ENCODE measurements at regions not wholly inside any gene's neighbourhood (a gene's known extent, or its start where the extent isn't known, plus 50 kb on each side); places are given as distances from the start of the nearest gene placed in this dataset.
"Not testable (repeated sequence)": the region's sequence is repeated elsewhere in the genome, so short reads cannot be mapped to it uniquely, and the experiment has no call there.

GRCh38 chr5:54377339-54377738 is 67.0 kb upstream of the ARL15 start:
- not testable (repeated sequence) for H3K27me3 ChIP-seq (ENCODE audit: control insufficient read depth in 1 of 2, insufficient read depth in 2 of 2, low read length in 2 of 2); H3K27ac ChIP-seq (ENCODE audit: low read depth, low read length); H3K9me3 ChIP-seq (ENCODE audit: control insufficient read depth in 1 of 2, low read length in 2 of 2); H3K9ac ChIP-seq (ENCODE audit: low read depth in 1 of 2, low read length in 2 of 2); H3K4me3 ChIP-seq (ENCODE audit: low read depth in 1 of 2, low read length in 2 of 2); H3K36me3 ChIP-seq (ENCODE audit: control insufficient read depth in 1 of 2, insufficient read depth in 2 of 2, low read length in 2 of 2); H3K4me1 ChIP-seq (ENCODE audit: control insufficient read depth in 1 of 2, insufficient read depth in 2 of 2, low read length in 2 of 2)

DNA sequence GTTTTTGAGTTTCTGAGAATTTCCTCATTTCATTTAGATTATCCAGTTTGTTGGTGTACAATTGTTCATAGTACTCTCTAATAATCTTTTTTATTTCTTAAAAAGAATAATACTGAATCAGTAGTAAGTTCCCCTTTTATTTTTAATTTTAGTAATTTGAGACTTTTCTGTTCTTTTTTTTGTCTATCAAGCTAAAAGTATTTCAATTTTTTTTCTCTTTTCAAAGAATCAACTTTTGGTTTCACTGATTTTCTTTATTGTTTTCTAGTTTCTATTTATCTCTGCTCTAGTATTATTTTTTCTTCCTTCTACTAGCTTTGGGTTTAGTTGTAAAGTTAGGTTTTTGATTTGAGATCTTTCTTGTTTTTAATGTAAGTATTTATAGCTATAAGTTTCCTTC is 60.6 kb upstream of the ARL15 start:
- Histone ChIP-seq H3K36me3 (ENCODE audit: control insufficient read depth in 1 of 2, insufficient read depth in 2 of 2, low read length in 2 of 2) (no peaks in the 10 kb centered on the region), H3K4me3 (ENCODE audit: low read depth in 1 of 2, low read length in 2 of 2) (no peak overlapping the region), H3K27me3 (ENCODE audit: control insufficient read depth in 1 of 2, insufficient read depth in 2 of 2, low read length in 2 of 2) (no peaks in the 10 kb centered on the region), H3K27ac (ENCODE audit: low read depth, low read length) (no peak overlapping the region), H3K9ac (ENCODE audit: low read depth in 1 of 2, low read length in 2 of 2) (no peak overlapping the region), H3K4me1 (ENCODE audit: control insufficient read depth in 1 of 2, insufficient read depth in 2 of 2, low read length in 2 of 2) (no peaks in the 10 kb centered on the region), H3K9me3 (ENCODE audit: control insufficient read depth in 1 of 2, low read length in 2 of 2) (no peaks in the 10 kb centered on the region)

DNA sequence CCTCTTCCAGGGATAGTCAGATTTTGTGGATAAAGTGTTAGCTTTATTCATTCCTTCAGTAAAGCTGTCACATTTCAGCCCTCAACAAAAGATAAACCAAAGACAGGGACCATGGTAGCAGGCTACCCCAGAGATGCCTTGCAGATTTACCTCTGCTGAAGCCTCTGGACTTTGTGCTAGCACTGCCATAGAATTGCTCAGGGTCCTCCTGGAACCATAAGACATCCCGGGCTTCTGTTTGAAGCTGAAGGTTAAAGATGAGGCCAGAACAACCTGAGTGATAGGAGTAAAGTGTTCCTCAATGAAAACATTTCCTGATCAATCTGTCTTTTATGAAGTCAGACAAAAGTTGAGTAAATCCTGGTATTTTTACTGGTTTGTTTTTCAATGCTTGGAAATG is 57.5 kb upstream of the ARL15 start:
- Histone ChIP-seq H3K9ac (ENCODE audit: low read depth in 1 of 2, low read length in 2 of 2) (no peak overlapping the region), H3K27me3 (ENCODE audit: control insufficient read depth in 1 of 2, insufficient read depth in 2 of 2, low read length in 2 of 2) (no peaks in the 10 kb centered on the region), H3K9me3 (ENCODE audit: control insufficient read depth in 1 of 2, low read length in 2 of 2) (no peaks in the 10 kb centered on the region), H3K4me1 (ENCODE audit: control insufficient read depth in 1 of 2, insufficient read depth in 2 of 2, low read length in 2 of 2) (peaks cover 0 to 3% of the 10 kb centered on the region in 2 donors), H3K4me3 (ENCODE audit: low read depth in 1 of 2, low read length in 2 of 2) (no peak overlapping the region), H3K27ac (ENCODE audit: low read depth, low read length) (no peak overlapping the region), H3K36me3 (ENCODE audit: control insufficient read depth in 1 of 2, insufficient read depth in 2 of 2, low read length in 2 of 2) (no peaks in the 10 kb centered on the region)

DNA sequence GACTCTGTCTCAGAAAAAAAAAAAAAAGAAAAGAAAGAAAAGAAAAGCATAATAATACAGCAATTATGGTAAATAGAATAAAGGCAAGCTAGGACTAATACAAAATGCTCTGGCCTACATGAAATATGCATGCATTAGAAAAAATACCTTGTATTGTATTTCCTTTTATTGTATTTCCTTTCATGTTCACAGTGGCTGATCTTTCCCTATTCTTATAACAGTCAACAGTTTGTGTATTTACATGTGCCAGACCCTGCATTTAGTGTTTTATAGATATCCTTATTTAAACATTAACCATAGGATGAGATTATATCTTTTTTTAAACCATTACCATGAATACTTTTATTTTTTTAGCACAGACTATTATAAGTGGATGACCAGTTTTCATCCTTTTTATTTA is 56.3 kb upstream of the ARL15 start:
- H3K9ac ChIP-seq (ENCODE audit: low read depth in 1 of 2, low read length in 2 of 2) = no peak overlapping the region
- H3K36me3 ChIP-seq (ENCODE audit: control insufficient read depth in 1 of 2, insufficient read depth in 2 of 2, low read length in 2 of 2) = no peaks in the 10 kb centered on the region
- no peak overlapping the region for H3K4me3 ChIP-seq (ENCODE audit: low read depth in 1 of 2, low read length in 2 of 2)
- peaks cover 0 to 1% of the 10 kb centered on the region in 2 donors for H3K27me3 ChIP-seq (ENCODE audit: control insufficient read depth in 1 of 2, insufficient read depth in 2 of 2, low read length in 2 of 2)
- peaks cover under 1 to 15% of the 10 kb centered on the region in 2 donors for H3K4me1 ChIP-seq (ENCODE audit: control insufficient read depth in 1 of 2, insufficient read depth in 2 of 2, low read length in 2 of 2)
- H3K27ac ChIP-seq (ENCODE audit: low read depth, low read length) = no peak overlapping the region
- no peaks in the 10 kb centered on the region for H3K9me3 ChIP-seq (ENCODE audit: control insufficient read depth in 1 of 2, low read length in 2 of 2)

DNA sequence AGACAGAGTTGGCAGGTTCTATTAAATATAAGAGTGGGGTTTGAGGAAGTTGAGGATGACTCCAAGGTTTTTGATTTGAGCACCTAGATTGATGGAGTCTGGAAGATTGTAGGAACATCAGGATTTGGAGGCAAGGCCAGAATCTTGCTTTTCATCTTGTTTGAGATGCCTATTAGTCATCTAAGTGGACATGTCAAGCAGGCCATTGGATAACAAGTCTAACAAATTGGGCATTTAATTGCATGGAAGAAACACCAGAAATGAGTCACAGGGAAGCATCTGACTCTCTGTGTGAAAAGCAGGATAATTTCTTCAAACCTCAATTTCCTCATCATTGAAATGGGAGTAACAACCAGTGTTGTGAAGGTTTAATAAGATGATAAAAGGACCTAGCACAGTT is 53.3 kb upstream of the ARL15 start:
- Histone ChIP-seq H3K36me3 (ENCODE audit: control insufficient read depth in 1 of 2, insufficient read depth in 2 of 2, low read length in 2 of 2) (no peaks in the 10 kb centered on the region), H3K27ac (ENCODE audit: low read depth, low read length) (no peak overlapping the region), H3K27me3 (ENCODE audit: control insufficient read depth in 1 of 2, insufficient read depth in 2 of 2, low read length in 2 of 2) (peaks cover 0 to 5% of the 10 kb centered on the region in 2 donors), H3K4me1 (ENCODE audit: control insufficient read depth in 1 of 2, insufficient read depth in 2 of 2, low read length in 2 of 2) (peaks cover 20 to 36% of the 10 kb centered on the region in 2 donors), H3K9me3 (ENCODE audit: control insufficient read depth in 1 of 2, low read length in 2 of 2) (no peaks in the 10 kb centered on the region), H3K4me3 (ENCODE audit: low read depth in 1 of 2, low read length in 2 of 2) (no peak overlapping the region), H3K9ac (ENCODE audit: low read depth in 1 of 2, low read length in 2 of 2) (no peak overlapping the region)

DNA sequence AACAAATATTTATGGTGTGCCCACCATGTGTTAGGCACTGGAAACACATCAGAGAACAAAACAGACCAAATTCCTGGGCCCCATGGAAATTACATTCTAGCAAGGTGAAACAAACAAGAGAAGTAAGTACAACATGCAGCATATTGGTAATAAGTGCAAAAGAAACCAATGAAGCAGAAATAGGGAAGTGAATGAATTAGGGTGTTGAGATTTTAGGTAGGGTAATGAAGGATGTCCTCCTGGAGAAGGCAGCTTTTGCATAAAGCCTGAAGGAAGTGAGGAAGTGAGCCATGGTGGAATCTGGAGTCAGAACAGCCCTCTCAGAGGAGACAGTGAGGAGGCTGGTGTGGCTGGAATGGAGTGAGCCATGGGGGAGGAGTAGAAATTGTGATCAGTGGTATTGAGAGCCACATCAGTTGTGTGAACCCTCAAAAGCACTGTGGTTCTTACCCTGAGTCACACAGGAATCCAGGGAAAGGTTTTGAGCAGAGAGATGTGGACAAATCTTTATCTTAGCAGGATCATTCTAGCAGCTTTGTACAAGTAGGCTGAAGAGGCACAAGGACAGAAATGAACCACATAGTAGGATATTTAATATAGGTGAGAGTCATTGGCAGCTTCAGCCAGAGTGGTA is 52.7 kb upstream of the ARL15 start:
- Histone ChIP-seq H3K4me1 (ENCODE audit: control insufficient read depth in 1 of 2, insufficient read depth in 2 of 2, low read length in 2 of 2) (peaks cover 20 to 36% of the 10 kb centered on the region in 2 donors), H3K9ac (ENCODE audit: low read depth in 1 of 2, low read length in 2 of 2) (no peak overlapping the region), H3K27me3 (ENCODE audit: control insufficient read depth in 1 of 2, insufficient read depth in 2 of 2, low read length in 2 of 2) (peaks cover 0 to 5% of the 10 kb centered on the region in 2 donors), H3K36me3 (ENCODE audit: control insufficient read depth in 1 of 2, insufficient read depth in 2 of 2, low read length in 2 of 2) (no peaks in the 10 kb centered on the region), H3K4me3 (ENCODE audit: low read depth in 1 of 2, low read length in 2 of 2) (no peak overlapping the region), H3K9me3 (ENCODE audit: control insufficient read depth in 1 of 2, low read length in 2 of 2) (no peaks in the 10 kb centered on the region), H3K27ac (ENCODE audit: low read depth, low read length) (no peak overlapping the region)

- H3K4me1 ChIP-seq (ENCODE audit: control insufficient read depth in 1 of 2, insufficient read depth in 2 of 2, low read length in 2 of 2) = peaks cover 20 to 36% of the 10 kb centered on the region in 2 donors
- no peaks in the 10 kb centered on the region for H3K36me3 ChIP-seq (ENCODE audit: control insufficient read depth in 1 of 2, insufficient read depth in 2 of 2, low read length in 2 of 2)
- no peaks in the 10 kb centered on the region for H3K9me3 ChIP-seq (ENCODE audit: control insufficient read depth in 1 of 2, low read length in 2 of 2)
- H3K27ac ChIP-seq (ENCODE audit: low read depth, low read length) = no peak overlapping the region
- no peak overlapping the region for H3K9ac ChIP-seq (ENCODE audit: low read depth in 1 of 2, low read length in 2 of 2)
- H3K27me3 ChIP-seq (ENCODE audit: control insufficient read depth in 1 of 2, insufficient read depth in 2 of 2, low read length in 2 of 2) = peaks cover 0 to 5% of the 10 kb centered on the region in 2 donors
- H3K4me3 ChIP-seq (ENCODE audit: low read depth in 1 of 2, low read length in 2 of 2) = peak overlapping the region in 1 of 2 donors; percentile 47
Measured at GRCh38 chr5:54362434-54362833, 52.1 kb upstream of the ARL15 start.

DNA sequence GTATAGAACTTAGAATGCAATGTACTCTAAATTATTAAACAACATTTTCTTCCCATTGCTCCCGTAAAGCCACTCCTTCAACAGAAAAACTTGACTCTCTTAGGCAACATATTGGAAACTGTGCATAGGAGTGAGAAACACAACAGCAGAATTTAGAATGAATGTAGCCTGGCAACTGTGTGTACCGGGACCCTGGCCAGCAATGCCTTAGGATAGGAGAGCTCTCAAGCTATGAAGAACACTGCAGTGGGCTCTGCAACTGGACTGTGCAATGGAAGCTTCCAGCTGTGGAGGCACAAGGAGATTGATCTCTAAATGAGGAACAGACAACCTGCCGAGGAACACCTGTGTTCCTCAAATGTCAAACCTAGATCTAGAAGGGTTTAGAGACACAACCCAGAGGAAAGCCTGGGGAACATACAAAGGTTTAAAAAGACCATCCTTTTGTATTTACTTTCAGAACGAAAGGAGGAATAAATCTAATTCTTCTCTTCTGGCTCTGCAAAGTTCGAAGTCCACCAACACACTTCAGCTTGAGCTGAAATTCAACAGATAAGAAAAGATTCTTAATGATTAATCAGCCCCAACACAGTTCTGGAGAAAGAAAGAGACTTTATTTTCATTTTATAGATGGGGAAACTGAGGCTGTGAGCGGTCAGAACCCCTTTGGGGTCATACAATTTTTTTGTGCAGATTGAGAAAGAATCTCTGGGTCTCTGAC is 51.5 kb upstream of the ARL15 start:
- Histone ChIP-seq H3K4me3 (ENCODE audit: low read depth in 1 of 2, low read length in 2 of 2) (peak overlapping the region; percentile 40 to 47), H3K9ac (ENCODE audit: low read depth in 1 of 2, low read length in 2 of 2) (no peak overlapping the region), H3K9me3 (ENCODE audit: control insufficient read depth in 1 of 2, low read length in 2 of 2) (no peaks in the 10 kb centered on the region), H3K4me1 (ENCODE audit: control insufficient read depth in 1 of 2, insufficient read depth in 2 of 2, low read length in 2 of 2) (peaks cover 20 to 36% of the 10 kb centered on the region in 2 donors), H3K36me3 (ENCODE audit: control insufficient read depth in 1 of 2, insufficient read depth in 2 of 2, low read length in 2 of 2) (no peaks in the 10 kb centered on the region), H3K27me3 (ENCODE audit: control insufficient read depth in 1 of 2, insufficient read depth in 2 of 2, low read length in 2 of 2) (peaks cover 0 to 5% of the 10 kb centered on the region in 2 donors), H3K27ac (ENCODE audit: low read depth, low read length) (no peak overlapping the region)

DNA sequence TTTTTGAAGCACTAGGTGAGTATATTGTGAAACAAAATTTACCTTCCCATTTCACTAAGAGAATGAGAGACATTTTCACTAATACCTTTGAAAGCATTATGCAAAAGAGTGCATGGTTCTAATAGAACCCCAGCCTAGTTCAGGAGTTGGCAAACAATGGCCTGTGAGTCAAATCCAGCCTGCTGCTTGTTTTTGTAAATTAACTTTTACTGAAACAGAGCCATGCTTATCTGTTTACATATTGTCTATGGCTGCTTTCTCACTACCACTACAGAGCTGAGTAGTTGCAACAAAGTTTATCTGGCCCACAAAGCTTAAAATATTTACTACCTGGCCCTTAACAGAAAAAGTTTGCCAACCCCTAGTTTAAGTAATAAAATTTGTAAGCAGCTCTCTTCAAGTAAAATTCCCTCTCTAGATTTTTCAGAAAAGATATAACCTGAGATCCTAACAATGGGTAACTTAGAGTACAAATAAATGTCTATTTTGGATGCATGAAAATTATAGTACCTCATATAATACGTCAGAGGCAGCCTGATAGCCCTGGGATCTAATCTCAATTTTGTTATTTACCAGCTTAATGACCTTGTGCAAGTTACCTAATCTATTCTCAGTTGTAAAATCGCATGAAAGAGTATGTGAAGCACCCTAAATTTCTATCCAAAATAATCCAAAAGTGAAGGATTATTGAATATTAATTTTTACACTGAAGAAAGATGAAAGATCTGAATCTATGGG is 50.7 kb upstream of the ARL15 start:
- no peak overlapping the region for H3K27ac ChIP-seq (ENCODE audit: low read depth, low read length)
- peaks cover 20 to 36% of the 10 kb centered on the region in 2 donors for H3K4me1 ChIP-seq (ENCODE audit: control insufficient read depth in 1 of 2, insufficient read depth in 2 of 2, low read length in 2 of 2)
- H3K9me3 ChIP-seq (ENCODE audit: control insufficient read depth in 1 of 2, low read length in 2 of 2) = no peaks in the 10 kb centered on the region
- H3K4me3 ChIP-seq (ENCODE audit: low read depth in 1 of 2, low read length in 2 of 2) = peak overlapping the region in 1 of 2 donors; percentile 40
- no peaks in the 10 kb centered on the region for H3K36me3 ChIP-seq (ENCODE audit: control insufficient read depth in 1 of 2, insufficient read depth in 2 of 2, low read length in 2 of 2)
- peaks cover 0 to 5% of the 10 kb centered on the region in 2 donors for H3K27me3 ChIP-seq (ENCODE audit: control insufficient read depth in 1 of 2, insufficient read depth in 2 of 2, low read length in 2 of 2)
- H3K9ac ChIP-seq (ENCODE audit: low read depth in 1 of 2, low read length in 2 of 2) = no peak overlapping the region

All from duodenal mucosa (tissue), 2 donors.